GM18951 (cell line): ENCODE measurements at regions not wholly inside any gene's neighbourhood (a gene's known extent, or its start where the extent isn't known, plus 50 kb on each side); places are given as distances from the start of the nearest gene placed in this dataset.
"Not testable (repeated sequence)": the region's sequence is repeated elsewhere in the genome, so short reads cannot be mapped to it uniquely, and the experiment has no call there.

ENCODE experiments used
- POLR2A ChIP-seq: IDR thresholded peaks from 4 replicates; pipeline ENCODE4 v1.6.1; 2011; ENCODE audit warnings: mild to moderate bottlenecking; ENCODE audit not compliant: insufficient read length, insufficient read depth; ENCODE audit errors: extremely low read depth
- in situ Hi-C: fragments of 300-500 bp; cut with MboI; formaldehyde crosslinking; loops from one replicate; pipeline ENCODE4 v1.12.0; 2022; ENCODE audit warnings: low sequenced_read_pairs, mixed read lengths, inconsistent platforms; ENCODE audit not compliant: unreplicated experiment

DNA sequence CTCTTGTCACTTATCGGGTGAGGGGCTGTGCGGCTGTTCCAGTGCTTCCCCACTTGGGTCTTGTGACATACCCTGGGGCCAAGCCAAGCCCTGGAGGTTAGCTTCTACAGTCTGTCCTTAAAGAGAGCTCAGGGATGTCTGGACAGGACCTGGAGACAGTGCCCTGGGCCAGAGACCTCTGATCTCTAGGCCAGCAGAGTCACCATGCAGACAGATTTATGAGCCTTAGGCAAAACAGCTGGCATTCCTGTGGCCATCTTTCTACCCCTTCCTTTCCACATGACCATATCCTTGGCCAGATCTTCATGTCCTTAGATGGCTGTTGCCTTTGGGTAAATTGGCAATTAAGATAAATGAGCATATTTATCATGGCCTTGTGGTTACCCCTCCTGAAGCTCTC lies 678.6 kb downstream of the MAFB start:
- in situ Hi-C loops: no loop called here
- TF ChIP-seq POLR2A: no peak

DNA sequence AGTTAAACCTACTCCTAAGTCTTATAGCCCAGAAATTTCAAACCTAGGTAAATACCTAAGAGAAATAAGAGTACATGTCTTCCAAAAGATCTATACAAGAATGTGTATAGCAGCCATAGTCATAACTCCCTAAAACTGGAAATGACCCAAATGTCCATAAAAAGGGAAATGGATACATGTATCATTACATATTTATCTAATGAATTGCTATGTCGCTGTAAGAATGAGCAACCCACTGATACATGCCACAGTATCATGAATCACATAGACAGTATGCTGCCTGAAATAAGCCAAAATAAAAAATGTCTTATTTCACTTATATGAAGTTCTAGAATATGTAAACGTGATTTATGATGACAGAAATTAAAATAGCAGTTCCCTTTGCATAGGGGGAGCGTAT lies 679.5 kb downstream of the MAFB start:
- no peak for TF ChIP-seq POLR2A
- in situ Hi-C loops: no loop called here

DNA sequence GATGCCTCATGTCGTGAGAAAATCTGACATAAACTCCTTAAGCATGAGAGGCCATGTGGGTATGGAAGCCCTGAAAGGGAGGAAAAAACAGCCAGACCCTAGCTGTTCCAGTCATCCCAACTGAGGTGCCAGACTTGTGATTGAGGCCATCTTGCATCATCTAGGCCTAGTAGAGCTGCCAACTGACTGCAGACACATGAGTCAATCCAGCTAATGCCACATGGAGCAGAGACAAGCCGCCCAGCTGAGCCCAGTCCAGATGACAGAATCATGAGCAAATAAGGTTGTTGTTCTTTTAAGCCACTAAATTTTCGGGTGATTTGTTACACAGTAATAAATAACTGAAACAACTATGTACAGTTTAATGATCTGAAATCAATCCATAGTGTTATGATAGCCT lies 680.9 kb downstream of the MAFB start:
- in situ Hi-C loops: no loop called here
- TF ChIP-seq POLR2A: no peak

DNA sequence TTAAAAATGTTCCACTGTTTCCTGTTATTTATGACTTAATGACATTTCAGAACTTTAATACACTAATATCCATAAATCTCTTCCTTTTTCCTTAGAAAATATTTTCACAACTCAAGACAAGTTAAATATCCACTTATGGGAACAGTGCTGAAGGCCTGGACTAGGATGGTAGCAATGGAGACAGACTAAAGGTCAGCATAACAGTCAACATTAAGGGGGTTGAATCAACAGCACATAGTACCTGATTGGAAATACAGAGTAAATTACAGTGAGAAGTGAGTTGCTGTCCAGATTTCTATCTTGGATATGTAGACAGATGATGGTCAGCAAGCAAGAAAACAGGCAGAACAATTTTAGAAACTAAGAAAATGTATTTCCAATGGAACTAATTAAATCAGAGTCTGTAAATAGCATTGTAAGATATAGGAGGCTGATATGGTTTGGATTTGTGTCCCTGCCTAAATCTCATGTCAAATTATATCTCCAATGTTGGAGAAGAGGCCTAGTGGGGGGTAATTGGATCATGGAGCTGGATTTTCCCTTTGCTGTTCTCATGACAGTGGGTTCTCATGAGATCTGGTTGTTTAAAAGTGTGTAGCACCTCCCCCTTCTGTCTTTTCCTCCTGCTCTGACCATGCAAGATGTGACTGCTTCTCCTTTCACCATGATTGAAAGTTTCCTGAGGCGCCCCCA lies 682.7 kb downstream of the MAFB start:
- in situ Hi-C loops: no loop called here
- TF ChIP-seq POLR2A: no peak

DNA sequence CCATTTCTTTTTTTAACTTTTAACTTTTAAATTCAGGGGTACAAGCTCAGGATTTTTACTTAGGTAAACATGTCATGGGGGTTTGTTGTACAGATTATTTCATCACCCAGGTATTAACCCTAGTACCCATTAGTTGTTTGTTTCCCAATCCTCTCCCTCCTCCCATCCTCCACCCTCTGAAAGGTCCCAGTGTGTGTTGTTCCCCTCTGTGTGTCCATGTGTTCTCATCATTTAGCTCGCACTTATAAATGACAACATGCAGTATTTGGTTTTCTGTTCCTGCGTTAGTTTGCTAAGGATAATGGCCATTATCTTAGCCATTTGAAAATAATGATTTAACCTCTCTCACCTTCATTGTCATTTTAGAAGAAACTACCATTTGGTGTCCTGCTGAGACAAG lies 684.9 kb downstream of the MAFB start:
- in situ Hi-C loops: not testable (repeated sequence)

DNA sequence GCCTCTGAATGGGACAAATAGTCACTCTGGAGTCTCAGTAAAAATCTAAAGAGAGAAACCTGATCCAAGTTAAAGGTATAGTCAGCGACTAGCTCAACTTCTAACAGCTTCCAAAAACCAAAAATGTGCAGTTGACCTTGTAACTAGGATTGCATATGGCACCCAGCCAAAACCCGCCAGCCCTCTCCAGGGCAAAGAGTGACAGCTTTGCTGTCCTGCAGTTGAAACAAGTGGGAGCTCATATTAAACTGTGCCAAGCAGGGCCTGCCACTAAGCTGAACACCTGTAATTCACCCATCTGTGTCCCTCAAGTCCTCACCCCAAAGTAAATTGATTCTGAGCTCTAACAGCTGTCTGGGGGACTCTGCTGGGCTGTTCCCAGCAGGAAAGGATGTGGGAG lies 695.3 kb downstream of the MAFB start:
- no peak for TF ChIP-seq POLR2A
- in situ Hi-C loops: no loop called here

DNA sequence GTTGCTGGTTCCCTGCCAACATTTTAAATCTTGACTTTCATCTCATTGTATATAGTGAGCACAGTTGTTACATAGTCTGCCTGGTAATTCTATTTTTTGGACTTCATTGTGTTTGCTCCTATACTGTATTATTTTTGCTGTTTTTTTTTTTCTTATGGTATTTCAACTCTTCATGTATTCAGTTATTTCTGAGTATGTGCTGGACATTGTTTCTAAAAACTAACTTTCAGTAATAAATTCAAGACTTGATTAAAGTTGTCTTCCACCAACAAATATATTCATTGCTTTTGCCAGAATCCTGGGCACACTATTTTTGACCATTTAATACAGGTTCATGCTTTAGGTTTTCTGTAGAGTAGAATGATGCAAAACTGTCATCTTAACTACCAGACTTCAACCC lies 698.3 kb downstream of the MAFB start:
- no peak for TF ChIP-seq POLR2A
- in situ Hi-C loops: no loop called here

DNA sequence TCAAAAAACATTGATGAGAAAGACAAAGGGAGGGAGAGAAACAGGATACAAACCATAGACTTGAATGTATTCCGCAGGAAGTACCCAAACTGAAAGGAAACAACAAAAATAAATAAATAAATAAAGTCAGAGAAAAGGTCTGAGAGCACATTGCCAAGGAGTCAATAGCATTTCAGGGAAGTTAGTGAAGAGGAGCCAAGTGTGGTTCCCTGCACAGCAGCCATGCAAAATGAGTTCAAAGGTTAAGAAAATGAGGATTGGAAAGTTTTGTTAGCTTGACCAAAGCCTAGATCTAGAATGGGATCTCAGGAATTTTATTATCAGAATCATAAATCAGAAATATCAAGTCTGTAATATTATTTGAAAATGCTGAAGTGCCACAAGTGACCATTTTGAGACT lies 700.0 kb downstream of the MAFB start:
- TF ChIP-seq POLR2A: no peak
- in situ Hi-C loops: no loop called here

DNA sequence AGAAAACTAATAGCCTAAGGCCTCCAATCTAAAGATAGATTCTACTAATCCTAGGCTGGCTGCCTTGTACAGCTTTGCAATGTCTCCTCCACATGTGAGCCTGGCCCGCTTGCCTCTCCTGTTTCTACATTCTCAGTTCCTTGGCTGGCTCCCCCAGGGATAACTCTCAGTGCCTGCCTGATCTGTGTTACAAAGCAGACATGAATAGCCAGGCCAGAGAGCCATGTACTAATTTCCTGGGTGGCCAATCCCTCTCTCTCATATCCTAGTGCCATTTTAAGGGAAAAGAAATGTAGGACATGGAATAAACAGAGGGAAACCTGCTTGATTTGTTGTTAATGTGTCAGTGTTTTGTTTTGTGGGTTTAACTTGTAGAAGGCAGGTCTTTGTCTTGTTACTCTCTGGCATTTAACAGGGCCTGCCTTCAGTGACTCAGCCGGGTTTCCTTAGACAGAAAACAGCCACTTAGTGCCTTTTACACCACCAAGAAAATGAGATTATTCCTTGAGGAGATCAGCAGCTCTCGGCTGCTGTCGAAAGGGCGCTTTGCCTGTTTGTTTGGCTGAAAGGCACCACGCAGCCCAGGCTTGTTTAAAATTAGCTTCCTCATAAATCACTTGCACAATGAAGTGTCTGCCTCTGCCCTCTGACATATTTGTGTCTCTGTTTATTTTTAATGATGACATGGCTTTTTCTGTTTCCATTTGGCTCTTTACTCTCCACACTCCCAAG lies 702.7 kb downstream of the MAFB start:
- in situ Hi-C loops: no loop called here
- no peak for TF ChIP-seq POLR2A

DNA sequence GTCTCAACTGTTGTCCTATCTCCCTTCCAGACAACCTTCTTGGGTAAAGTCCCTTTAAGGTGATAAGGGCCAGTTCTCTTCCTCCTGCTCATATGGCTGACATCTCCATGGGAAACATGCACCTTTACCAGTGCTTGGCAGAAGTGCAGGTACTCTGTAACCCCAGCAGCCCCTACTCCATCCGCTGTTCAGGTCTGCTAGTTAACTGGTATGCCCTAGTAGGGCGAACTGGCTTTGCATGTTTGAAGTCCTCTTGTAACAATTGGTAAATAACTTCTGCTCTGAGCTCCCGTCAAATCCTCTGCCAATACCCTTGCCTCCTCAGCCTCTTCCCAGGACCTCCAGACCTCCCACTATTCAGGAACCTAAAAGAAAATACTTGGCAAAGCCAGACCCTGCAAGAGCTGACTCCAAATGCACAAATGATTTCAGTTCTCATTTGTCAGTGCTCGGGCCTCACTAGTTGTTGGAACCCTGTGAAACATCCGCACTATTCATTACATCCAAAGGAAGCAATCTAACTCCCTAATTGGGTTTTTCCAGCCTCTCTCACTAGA lies 703.7 kb downstream of the MAFB start:
- no peak for TF ChIP-seq POLR2A
- in situ Hi-C loops: no loop called here

DNA sequence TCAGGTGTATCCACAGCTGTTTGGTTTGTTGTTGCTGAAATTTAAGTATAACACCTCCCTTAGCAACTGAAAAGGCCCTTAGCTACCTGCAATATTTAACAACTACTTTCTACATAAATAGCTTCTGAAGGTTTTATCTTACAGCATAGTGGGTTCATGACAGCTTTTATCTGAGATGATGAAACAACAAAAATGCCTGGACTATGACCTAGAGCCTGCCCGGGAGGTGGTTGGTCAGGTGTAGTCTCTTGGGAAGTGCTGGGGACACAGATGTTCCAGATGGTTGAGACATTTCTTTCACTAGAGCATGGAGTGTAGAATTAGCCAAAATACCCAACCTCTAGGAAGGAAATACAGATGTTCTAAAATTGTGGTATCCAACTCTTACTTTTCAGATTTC lies 705.4 kb downstream of the MAFB start:
- in situ Hi-C loops: no loop called here
- TF ChIP-seq POLR2A: no peak

DNA sequence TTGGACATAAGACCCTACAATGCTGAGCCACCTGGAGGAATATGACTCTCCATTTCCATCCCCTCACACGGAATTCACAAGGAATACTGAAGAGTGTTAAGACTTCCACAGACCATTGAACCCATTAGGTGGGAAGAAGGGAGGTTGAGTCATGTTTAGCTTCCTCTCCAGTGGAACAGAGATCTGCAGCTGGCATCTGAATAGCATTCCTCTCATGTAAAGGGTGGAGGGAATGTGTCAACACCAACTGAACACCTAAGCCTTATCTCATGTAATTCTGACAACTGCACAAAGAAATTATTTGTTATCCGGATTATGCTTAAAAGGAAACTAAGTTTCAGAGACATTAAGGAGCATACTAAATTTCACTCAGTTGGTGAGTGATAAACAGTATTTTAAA lies 705.9 kb downstream of the MAFB start:
- no peak for TF ChIP-seq POLR2A
- in situ Hi-C loops: no loop called here

DNA sequence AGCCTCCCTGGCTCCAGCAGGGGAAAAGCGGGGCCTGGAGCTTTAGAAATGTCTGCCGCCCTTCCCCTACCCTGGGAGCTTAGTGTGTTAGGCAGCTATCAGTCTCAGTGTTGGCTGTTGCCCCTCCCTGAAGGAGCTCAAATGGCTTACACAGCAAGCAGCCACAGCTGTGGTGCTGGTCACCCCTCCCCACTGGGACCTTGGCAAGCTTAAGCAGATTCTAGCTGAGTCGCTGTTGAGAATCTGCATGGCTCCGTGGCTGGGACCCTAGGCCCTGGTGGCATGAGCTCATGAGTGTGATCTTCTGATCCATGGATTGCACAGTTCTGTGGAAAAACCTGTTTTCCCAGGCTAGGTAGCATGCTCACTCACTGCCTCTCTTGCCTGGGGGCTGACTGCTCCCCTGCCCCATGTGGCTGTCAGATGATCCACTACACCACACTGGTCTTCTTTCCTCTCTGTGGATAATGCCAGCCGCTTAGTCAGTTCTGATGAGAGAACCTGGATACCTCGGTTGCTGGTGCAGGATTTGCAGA lies 714.0 kb downstream of the MAFB start:
- no peak for TF ChIP-seq POLR2A
- in situ Hi-C loops: no loop called here

DNA sequence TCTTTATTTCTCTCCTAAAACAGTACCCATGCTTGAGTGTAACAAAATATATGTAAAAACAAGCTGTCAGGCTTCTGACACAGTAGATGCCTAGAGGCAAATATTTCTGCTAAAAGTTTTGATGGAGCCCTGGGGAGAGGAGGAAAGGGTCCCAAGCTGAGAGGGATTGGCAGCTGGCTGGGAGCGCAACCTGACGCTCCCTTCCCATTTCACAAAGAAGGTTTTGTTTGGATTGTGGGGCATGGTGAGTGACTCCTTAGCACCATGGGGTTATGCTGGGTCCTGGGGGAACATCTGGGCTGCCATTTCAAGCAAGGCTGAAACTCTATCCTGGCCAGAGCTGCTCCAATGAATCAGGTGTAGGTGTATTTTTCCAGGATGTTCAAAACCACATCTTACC lies 720.5 kb downstream of the MAFB start:
- in situ Hi-C loops: no loop called here
- TF ChIP-seq POLR2A: no peak
